ENCODE measurements at regions not wholly inside any gene's neighbourhood (a gene's known extent, or its start where the extent isn't known, plus 50 kb on each side); places are given as distances from the start of the nearest gene placed in this dataset.
"Not testable (repeated sequence)": the region's sequence is repeated elsewhere in the genome, so short reads cannot be mapped to it uniquely, and the experiment has no call there.

DNA sequence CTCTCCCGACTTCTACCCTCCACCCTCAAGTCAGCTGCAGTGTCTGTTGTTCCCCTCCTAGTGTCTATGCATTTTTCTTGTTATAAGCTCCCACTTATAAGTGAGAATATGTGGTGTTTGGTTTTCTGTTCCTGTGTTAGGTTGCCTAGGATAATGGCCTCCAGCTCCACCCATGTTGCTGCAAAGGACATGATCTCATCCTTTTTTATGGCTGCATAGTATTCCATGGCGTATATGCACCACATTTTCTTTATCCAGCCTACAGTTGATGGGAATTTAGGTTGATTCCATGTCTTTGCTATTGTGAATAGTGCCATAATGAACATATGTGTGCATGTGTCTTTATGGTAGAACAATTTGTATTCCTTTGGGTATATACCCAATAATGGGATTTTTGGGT lies 80.7 kb downstream of the SPTSSA start:
- DNase-seq (ENCODE audit: low spot score): not testable (repeated sequence)

DNA sequence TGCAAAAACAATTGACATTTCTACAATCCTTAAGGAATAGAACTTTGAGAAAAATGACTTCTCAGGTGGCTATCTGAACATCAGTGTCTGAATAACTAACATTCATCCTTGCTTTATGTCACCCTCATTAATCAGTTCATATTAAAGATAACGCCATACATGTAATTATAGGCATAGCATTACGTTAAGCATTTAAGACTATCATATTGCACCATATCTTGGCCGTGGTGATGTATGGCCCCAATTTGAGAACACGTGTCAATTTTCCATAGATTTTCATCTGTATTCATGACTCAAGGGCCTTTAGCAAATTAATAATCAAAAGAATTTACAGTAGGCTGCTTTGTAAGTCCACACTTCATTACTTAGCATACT lies 81.6 kb downstream of the SPTSSA start:
- no peak for DNase-seq (ENCODE audit: low spot score)

DNA sequence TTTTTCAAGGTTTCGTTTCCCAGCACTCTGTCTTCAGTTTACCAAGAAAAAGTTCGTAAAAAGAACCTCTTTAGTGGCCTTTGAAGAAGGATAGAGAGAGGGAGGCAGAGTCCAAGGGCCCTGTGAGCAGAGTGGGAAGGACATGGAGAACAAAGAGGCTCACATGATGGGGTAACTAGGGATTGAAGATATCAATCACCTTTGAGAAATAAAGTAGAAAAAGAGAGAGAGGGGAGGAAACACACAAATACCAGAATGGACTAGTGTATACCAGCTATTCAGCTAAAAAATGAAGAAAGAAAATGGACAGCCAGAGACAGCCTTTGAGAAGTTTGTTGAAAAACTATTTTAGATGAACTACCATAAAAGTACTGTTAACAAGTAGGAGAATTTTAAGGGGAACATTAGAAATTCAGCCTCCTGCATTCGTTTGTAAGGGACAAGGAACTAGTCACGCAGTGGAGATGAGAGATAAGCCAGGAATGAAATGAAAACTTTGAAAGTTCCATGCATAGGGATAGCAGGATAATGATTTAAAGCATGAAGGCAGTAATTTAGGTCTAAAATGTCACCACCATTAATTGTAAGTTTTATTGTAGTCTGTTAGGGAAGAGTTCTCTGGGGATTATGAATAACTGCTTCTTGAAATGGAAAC lies 82.1 kb downstream of the SPTSSA start:
- DNase-seq (ENCODE audit: low spot score): no peak

DNA sequence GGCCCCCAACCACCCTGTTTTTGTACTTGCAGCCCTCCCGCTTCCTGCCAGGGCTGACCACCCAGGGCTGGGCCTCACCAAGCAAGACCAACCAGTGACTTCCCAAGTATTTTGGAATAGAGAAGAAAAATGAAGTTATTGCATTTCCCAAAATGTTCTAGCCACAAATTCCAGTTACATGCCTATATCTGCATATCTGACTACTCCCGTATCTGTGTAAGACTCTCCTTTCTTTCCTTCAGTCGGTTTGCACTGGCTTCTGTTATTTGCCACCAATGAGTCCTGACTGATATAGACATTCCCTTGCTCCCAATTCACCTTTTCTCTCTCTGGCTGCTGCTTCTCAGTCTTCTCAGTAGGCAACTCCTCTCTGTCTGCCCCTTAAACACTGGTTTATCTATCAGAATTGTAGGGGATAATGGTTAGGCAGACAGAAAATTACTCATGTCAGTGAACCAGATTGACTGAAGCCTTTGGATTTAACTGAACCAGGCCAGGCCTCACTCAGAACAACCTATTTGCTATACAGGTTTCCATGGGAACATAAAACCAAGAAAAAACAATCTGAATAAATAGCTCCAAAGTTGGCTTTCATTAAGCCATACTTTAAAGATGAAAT lies 85.3 kb downstream of the SPTSSA start:
- DNase-seq (ENCODE audit: low spot score): no peak

DNA sequence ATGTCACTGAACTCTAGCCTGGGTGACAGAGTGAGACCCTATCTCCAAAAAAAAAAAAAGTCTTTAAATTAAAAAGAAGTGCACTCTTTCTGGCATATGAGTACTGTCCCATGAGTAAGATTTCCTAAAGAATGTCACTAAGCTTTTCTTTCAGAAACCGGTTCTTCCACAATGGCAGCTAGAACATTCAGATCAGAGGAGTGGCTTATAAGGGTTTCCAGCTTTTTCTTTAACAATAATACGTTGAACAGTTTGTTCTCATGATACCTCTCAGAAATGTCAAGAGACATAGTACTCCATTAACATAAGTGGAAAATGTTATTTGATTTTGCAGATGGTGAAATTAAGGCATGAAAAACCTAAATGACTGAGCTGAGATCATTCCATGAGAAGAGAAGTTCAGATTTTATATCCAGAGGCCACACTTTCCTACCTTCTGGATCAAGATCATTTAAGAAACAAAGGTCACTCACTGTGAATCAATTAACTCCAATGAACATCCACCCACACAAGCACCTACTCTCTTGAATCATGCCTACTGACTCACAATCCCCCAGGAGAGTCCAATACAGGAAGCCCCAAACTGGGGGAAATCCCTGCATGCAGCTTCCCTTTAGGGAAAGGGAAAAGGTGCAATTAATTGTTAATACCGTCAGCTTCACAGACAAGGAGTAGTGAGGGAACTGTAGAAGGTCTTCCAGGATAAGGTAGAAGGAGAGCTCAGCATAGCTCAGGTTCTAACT lies 86.9 kb downstream of the SPTSSA start:
- peak; percentile 63 for DNase-seq (ENCODE audit: low spot score)

DNA sequence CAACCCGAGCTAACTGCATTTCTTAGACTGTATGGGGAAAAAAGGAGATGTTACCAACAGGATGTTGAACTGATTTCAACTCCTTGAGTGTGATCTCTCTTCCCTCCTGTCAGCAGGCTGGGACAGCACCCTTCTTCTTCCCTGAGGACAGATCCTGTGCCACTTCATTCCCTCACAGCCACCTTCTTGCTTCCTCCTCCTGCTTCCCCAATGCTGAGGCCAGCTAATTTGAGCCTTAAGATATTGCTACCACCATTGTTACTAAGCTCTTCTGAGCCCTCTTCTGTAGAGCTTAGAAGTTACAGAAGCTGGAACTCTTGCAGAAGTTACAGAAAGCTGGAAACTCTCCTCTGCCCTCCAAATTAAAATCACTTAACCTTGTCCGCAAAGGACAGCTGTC lies 88.8 kb downstream of the SPTSSA start:
- DNase-seq (ENCODE audit: low spot score): no peak

DNA sequence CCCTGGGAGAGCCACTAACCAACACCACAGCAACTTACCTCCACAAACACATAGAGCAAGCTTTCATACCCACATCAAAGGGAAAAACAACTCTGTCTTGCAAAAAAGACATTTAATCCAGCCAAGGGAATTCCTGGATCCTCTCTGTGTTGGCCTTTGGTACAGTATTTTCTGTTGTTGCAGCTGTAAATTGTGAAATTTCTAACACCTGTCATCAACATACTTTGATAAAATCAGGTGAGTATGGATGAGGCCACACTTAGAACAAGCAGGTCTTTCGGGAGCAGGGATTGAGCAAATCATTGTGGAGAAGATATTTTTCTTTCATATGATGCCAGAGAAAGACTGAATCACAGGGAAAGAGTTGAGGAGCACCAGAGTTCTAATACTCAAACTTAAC lies 89.3 kb downstream of the SPTSSA start:
- no peak for DNase-seq (ENCODE audit: low spot score)

DNA sequence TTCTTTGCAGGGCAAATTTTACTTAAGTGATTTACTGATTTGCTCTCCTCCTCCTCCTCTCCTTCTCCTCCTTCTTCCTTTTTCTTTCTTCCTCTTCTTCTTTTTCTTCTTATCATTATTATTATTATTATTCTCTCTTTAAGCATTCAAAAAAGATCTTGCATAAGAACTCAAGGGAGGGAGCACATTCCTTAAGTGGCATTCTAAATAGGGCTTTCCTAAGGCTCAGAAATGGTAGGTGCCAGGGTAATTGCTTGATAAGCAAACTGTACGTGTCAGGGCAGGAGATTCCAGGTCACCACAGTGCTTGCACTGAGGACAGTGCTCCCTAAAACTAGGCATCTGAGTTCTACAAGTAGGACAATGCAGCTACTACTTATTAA lies 92.4 kb downstream of the SPTSSA start:
- DNase-seq (ENCODE audit: low spot score): no peak

DNA sequence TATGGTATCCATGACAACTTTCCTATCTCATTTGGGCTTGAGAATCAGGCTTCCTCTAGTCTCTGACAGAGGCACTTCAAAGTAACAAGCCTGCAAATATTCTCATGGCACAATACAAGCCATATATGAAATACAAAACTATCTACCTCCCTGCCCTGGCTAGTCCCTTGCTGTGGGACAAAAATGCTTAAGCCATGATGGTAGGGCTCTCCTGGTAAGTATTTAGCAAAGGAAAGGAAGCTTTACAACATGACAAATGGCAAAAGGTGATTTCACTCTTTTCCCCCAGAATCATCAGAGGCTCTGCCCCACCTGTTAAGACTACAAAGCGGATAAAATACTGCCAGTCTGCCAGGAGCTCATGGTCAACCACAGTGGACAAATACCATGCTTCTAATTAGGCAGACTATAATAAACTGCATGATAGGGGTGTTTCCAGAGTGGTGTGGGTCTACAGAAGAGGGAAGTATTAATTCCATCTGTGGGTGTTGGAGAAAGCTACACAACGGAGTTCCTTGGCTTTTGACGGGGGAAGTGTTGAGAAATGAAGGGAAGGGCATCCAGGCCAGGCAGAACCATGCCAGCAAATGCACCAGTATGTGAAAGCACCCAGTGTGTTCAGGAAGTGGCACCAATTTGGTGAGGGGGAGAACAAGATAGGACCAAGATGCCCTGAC lies 92.9 kb downstream of the SPTSSA start:
- DNase-seq (ENCODE audit: low spot score): no peak

DNA sequence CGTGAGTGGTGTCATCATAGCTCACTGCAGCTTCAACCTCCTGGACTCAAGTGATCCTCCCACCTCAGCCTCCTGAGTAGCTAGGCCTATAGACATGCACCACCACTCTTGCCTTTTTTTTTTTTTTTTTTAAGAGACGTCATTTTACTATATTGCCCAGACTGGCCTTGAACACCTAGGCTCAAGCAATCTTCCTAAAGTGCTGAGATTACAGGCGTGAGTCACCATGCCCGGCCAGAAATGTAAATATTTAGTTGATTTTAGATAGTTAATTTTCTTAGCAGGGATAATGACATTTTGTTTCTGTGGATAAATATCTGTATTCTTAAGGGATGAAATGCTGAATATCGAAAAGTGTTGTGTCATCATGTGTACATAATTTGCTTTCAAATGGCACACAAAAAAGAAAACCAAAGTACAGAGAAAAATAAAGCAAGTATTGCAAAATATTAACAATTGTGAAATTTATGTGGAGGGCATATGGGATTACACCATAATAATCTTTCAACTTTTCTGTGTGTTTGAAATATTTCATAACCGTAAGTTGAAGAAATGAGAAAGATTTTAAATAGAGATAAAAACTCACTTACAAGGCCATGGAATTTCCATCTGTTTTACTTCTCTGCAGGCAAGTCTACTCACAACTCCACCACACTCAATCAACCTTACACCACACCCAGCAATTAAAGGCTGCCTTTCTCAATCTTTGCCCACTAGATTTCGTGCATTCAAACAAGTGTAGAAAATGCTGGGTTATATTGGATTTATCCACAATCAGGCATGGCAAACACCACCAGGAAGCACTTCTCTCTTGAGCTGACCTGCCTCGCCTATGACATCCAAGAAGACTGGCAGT lies 93.7 kb downstream of the SPTSSA start:
- peak; percentile 10 for DNase-seq (ENCODE audit: low spot score)

DNA sequence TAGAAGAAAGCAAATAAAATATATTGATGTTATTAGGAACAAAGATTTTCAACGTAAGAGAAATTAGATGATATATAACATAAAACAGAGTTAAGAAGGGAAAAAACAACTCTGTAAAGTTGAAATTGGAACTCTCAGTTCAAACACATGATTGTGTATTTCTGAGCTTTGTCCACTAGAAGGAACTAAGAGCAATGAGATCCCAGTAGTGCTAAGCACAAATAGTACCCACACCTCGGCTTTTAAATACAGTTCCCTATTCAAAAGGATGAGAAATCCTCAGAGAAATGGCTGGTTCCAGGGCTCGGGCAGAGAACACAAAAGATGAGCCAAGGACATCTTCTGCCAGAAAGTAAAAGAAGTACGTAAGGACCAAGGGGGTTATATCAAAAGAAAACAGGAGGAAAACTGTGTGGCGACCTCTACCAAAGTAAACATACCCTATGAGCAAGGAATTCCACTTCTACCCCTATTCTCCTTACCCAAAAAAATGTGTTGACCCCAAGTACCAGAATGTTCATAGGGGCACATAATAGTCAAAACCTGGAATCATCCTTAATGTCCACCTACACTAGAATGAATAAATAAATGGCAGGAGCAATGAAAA lies 96.6 kb downstream of the SPTSSA start:
- no peak for DNase-seq (ENCODE audit: low spot score)

DNA sequence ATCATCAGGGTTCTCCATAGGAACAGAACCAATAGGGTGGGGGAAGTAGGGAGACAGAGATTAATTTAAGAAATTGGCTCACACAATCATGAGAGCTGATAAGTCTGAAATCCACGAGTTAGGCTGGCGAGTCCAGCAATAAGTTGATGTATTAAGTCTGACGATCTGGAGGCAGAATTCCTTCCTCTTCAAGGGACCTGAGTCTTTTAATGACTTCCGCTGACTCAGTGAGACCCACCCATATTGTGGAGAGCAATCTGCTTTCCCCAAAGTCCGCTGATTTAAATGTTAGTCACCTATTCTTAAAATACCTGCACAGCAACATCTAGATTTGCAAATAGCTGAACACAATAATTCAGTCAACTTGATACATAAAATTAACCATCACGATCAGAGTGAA lies 97.8 kb downstream of the SPTSSA start:
- DNase-seq (ENCODE audit: low spot score): peak; percentile 66

DNA sequence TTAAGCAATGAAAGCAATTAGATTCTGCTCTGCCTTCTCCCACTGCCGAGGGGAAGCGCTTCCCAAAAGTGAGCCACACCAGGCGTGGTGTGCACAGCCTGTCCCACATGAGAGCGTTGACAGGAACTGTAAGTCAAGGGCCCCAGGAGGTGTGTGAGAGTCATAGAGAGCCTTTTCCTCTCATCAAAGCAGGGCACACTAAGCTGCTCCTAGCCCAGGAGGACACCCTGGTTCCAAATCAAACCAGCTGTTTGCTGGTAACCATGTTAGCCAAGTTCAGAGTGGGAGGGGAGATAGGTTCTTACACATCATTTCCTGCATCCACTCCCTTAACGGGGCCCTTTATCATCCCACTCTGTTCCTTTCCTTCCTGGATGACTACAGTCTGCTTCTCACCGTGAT lies 98.3 kb downstream of the SPTSSA start:
- DNase-seq (ENCODE audit: low spot score): no peak

DNA sequence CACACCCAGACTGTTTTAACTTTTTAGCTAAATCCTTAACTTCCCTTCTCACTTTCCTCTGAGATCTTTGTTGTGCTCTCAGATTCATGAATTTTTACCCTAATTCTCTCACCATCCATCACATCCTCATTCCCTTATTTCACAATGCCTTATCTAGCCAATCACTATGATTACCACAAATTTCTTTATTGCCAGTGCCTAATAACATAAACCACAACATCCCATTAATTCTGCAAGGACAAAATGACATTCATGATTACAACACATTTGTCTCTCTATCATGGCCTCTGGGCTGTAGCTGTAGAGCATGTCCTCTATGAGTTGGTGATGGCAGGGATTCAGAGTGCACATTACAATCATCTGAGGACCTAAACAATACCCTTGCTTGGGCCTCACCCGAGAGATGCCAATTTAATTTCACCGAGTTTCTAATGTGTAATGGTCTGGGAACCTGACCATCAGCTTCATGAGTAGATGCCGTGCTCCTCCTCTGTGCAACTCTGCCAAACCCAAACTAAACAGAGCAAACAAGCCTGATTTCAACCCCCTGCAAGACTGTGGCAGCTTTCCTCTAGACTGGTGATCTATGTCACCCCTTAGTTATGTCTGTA lies 99.3 kb downstream of the SPTSSA start:
- no peak for DNase-seq (ENCODE audit: low spot score)

DNA sequence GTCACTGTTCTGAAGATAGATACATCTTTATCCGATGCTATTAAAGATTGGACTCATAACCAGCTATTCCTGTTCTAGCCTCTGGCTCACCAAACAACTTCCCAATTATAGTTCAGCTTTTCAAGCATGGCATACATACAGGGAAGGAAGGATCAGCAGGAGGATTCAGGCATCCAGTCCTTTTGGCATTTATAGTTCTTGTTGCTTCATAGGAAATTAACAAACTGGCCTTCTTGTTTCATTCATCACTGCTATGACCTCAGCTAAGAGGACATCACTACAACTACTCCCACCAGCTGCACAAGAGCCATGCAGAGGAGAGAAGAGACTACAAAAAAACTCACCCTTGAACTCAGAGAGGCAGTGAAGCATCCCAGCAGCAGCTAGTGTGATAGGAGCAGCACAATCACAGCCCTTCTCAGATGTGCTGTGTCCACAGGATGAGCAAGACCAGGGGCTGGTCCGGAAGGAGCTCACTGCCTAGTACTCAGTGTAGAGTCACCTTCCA lies 100.5 kb downstream of the SPTSSA start:
- DNase-seq (ENCODE audit: low spot score): no peak

DNA sequence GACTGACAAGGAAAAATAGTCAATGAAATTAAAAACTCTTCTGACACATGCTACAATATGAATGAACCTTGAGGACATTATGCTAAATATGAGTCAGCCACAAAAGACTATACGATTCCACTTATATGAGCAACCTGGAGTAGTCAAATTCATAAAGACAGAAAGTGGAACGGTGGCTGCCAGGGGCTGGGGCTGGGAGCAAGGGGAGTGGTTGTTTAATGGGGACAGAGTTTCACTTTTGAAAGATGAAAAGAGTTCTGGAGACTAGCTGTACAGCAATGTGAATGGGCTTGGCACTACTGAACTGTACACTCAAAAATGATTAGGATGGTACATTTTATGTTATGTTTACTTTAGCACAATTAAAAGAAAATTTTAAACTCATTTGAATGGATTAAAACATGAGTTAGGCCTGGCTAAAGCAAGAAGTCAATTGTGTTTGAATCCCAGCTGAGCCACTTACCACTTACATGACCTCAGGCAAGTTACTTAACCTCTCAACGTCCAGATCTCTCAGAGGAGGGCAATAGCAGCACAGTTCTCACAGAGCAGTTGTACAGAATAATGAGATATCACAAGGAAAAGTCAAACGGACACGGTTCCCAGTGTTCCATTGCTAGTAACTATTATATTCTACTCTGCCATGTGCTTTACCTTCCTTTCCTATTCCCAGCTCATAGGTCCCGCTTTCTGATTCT lies 102.5 kb downstream of the SPTSSA start:
- no peak for DNase-seq (ENCODE audit: low spot score)

DNA sequence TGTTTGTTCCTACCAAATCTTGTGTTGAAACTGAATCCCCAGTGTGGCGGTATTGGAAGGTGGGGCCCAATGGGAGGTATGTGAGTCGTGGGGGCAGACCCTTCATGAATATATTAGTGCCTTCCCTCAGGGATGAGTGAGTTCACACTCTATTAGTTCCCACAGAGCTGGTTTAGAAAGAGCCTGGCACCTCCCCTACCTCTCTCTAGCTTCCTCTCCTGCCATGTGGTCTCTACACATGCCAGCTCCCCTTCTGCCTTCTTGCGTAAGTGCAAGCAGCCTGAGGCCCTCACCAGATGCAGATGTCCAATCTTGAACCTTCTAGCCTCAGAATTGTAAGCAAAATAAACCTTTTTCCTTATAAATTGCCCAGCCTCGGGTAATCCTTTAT lies 105.8 kb downstream of the SPTSSA start:
- no peak for DNase-seq (ENCODE audit: low spot score)

DNA sequence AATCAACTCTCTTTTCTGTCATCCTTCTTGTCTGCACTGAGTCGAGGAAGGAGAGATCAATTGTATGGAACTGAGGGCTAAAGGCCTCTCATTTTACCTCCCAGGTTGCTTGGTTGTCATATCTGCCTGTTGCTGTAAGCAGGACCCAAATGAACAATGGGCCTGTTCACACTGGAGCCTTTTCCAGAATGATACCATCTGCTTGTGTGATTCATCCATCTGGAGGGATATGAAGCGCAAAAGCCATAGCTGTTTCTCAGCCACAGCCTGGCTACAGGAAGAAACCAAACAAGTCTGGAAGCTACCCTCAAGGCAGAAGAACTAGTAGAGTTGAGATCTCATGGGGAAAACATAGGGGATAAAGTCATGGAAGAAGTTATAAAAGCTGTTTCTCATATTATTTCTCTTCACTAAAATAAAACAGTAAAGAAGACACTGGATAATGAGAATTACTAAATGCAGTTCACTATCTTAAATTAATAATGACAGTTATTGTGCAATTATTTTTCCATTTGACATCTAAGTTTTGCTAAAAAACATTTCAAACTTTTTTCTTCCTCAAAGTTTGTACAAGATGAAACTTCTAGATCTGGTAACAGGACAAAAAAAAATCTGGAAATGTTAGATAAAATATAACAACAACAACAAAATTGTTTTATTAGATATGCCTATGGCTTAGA lies 106.3 kb downstream of the SPTSSA start:
- peak; percentile 19 for DNase-seq (ENCODE audit: low spot score)

DNA sequence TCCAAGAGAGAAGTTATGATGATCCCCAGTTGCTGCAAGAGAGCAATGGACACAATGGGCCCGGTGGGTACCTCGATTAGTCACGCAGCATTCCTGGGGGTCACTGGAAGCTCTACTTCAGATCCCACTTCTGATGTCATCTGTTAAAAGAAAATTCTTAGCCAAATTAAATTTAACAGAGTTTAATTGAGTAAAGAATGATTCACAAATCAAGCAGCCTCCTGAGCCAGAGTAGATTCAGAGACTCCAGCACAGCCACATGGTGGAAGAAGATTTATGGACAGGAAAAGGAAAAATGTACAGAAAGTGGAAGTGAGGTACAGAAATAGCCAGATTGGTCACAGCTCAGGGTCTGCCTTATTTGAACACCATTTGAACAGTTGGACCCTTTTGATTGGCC lies 107.5 kb downstream of the SPTSSA start:
- no peak for DNase-seq (ENCODE audit: low spot score)
